ENCODE measurements at regions not wholly inside any gene's neighbourhood (a gene's known extent, or its start where the extent isn't known, plus 50 kb on each side); places are given as distances from the start of the nearest gene placed in this dataset.

- Mint-ChIP-seq H3K4me1 (peaks cover 5% of the 10 kb centered on the region), H3K4me3 (no peak overlapping the region), H3K27me3 (no peaks in the 10 kb centered on the region), H3K36me3 (ENCODE audit: low read depth) (no peaks in the 10 kb centered on the region), H3K27ac (no peak overlapping the region)
- DNase-seq (no peak), ATAC-seq (no peak)
- no peaks in the 10 kb centered on the region for H3K9me3 ChIP-seq (ENCODE audit: control insufficient read depth, low read length, poor library complexity, severe bottlenecking)
Observed at GRCh38 chr6:119461187-119461586, 111.6 kb upstream of the MAN1A1 start.

GRCh38 chr6:119459207-119459974, 109.8 kb upstream of the MAN1A1 start:
- no peaks in the 10 kb centered on the region for H3K36me3 Mint-ChIP-seq (ENCODE audit: low read depth)
- ATAC-seq (no peak), DNase-seq (no peak)
- no peaks in the 10 kb centered on the region for H3K27me3 Mint-ChIP-seq
- H3K4me3 Mint-ChIP-seq = no peak overlapping the region
- H3K9me3 ChIP-seq (ENCODE audit: control insufficient read depth, low read length, poor library complexity, severe bottlenecking) = no peaks in the 10 kb centered on the region
- H3K27ac Mint-ChIP-seq = no peak overlapping the region
- peaks cover 5% of the 10 kb centered on the region for H3K4me1 Mint-ChIP-seq

GRCh38 chr6:119454714-119455113, 105.2 kb upstream of the MAN1A1 start:
- Mint-ChIP-seq H3K4me1 (no peaks in the 10 kb centered on the region), H3K27me3 (no peaks in the 10 kb centered on the region), H3K4me3 (no peak overlapping the region), H3K27ac (no peak overlapping the region), H3K36me3 (ENCODE audit: low read depth) (peaks cover 2% of the 10 kb centered on the region)
- H3K9me3 ChIP-seq (ENCODE audit: control insufficient read depth, low read length, poor library complexity, severe bottlenecking) = no peaks in the 10 kb centered on the region
- DNase-seq (no peak), ATAC-seq (no peak)

DNA sequence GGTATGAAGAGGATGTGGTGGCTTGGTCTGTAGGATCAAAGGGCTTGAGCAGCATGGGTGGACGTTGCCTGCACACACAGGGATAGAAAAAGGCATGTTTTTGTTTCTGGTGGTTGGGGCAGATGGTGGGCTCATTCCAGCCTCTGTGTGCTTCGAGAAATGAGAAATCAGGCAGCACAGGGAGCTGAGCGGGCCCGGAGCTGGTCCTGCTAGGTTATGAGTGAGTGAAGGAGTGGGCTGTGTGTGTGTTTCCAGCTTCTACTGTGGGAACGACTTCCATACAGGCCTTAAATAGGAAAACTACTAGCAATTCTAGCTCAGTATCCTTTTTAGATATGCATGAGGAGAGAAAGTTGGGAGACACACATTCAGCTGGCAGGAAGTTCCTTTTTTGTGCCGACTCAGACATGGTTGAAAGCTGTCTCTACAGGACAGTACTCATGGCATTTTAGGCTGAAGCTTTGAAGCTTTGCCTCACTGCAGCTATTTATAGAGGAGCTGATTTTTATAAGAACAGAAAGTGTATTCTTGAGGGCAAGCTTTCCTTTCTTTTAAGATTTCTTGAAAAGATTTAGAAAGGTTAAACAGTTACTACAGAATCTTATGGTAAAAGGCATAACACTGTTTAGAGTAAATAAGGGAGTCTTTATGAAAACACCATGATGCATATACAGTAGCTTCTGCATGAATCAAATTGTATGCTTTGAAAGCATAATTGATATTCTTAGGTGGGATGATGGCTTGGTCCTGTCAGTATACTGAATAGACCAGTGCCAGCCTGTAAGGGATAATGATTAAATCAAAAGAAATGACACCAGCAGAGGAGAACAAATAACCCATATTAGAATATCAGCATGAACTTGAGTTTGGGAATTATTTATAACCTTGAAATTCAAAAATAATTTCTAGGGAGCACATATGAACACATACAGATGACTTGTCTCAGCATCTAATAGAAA, 104.0 kb upstream of the MAN1A1 start:
- peaks cover 2% of the 10 kb centered on the region for H3K36me3 Mint-ChIP-seq (ENCODE audit: low read depth)
- H3K9me3 ChIP-seq (ENCODE audit: control insufficient read depth, low read length, poor library complexity, severe bottlenecking) = no peaks in the 10 kb centered on the region
- no peaks in the 10 kb centered on the region for H3K4me1 Mint-ChIP-seq
- DNase-seq (no peak), ATAC-seq (no peak)
- no peak overlapping the region for H3K4me3 Mint-ChIP-seq
- no peak overlapping the region for H3K27ac Mint-ChIP-seq
- no peaks in the 10 kb centered on the region for H3K27me3 Mint-ChIP-seq

- no peaks in the 10 kb centered on the region for H3K27me3 Mint-ChIP-seq
- ATAC-seq (no peak), DNase-seq (no peak)
- H3K36me3 Mint-ChIP-seq (ENCODE audit: low read depth) = peaks cover 4% of the 10 kb centered on the region
- no peak overlapping the region for H3K4me3 Mint-ChIP-seq
- H3K4me1 Mint-ChIP-seq = peaks cover 2% of the 10 kb centered on the region
- no peak overlapping the region for H3K27ac Mint-ChIP-seq
- H3K9me3 ChIP-seq (ENCODE audit: control insufficient read depth, low read length, poor library complexity, severe bottlenecking) = no peaks in the 10 kb centered on the region
Observed at GRCh38 chr6:119449331-119450156, 100.0 kb upstream of the MAN1A1 start.

DNA sequence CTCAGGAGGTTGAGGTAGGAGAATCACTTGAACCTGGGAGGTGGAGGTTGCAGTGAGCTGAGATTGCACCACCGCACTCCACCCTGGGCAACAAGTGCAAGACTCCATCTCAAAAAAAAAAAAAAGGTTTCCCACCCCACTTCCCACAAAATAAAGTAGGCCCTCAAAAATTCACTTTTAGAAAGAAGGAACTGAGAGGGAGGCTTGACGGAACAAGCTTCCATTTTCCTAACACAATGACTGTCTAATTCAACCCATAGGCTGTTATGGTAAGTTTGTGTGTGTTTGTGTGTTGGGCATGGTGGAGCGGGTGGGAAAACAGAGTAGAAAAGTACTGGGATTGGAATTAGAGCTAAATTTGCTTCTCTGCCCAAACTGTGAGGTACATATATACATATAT, 98.4 kb upstream of the MAN1A1 start:
- DNase-seq = no peak
- no peaks in the 10 kb centered on the region for H3K9me3 ChIP-seq (ENCODE audit: control insufficient read depth, low read length, poor library complexity, severe bottlenecking)
- no peak overlapping the region for H3K4me3 Mint-ChIP-seq
- no peaks in the 10 kb centered on the region for H3K27me3 Mint-ChIP-seq
- H3K27ac Mint-ChIP-seq = no peak overlapping the region
- H3K36me3 Mint-ChIP-seq (ENCODE audit: low read depth) = peaks cover 2% of the 10 kb centered on the region
- no peak for ATAC-seq
- H3K4me1 Mint-ChIP-seq = peaks cover 2% of the 10 kb centered on the region

- no peak for DNase-seq
- no peaks in the 10 kb centered on the region for H3K27me3 Mint-ChIP-seq
Observed at GRCh38 chr6:119446609-119447008, 97.0 kb upstream of the MAN1A1 start.

GRCh38 chr6:119446115-119446554, 96.6 kb upstream of the MAN1A1 start:
- Mint-ChIP-seq H3K4me1 (peaks cover 4% of the 10 kb centered on the region), H3K27me3 (no peaks in the 10 kb centered on the region), H3K4me3 (no peak overlapping the region), H3K27ac (no peak overlapping the region), H3K36me3 (ENCODE audit: low read depth) (peaks cover 2% of the 10 kb centered on the region)
- no peaks in the 10 kb centered on the region for H3K9me3 ChIP-seq (ENCODE audit: control insufficient read depth, low read length, poor library complexity, severe bottlenecking)
- DNase-seq = no peak
- ATAC-seq = no peak

More at GRCh38 chr6:119446609-119447008, 97.0 kb upstream of the MAN1A1 start:
- peaks cover 2% of the 10 kb centered on the region for H3K36me3 Mint-ChIP-seq (ENCODE audit: low read depth)
- H3K9me3 ChIP-seq (ENCODE audit: control insufficient read depth, low read length, poor library complexity, severe bottlenecking) = no peaks in the 10 kb centered on the region
- no peak overlapping the region for H3K27ac Mint-ChIP-seq
- peaks cover 4% of the 10 kb centered on the region for H3K4me1 Mint-ChIP-seq
- ATAC-seq = no peak
- no peak overlapping the region for H3K4me3 Mint-ChIP-seq

- H3K4me3 Mint-ChIP-seq = no peak overlapping the region
- peaks cover 2% of the 10 kb centered on the region for H3K36me3 Mint-ChIP-seq (ENCODE audit: low read depth)
- no peak overlapping the region for H3K27ac Mint-ChIP-seq
- H3K27me3 Mint-ChIP-seq = no peaks in the 10 kb centered on the region
- DNase-seq (no peak), ATAC-seq (no peak)
- H3K9me3 ChIP-seq (ENCODE audit: control insufficient read depth, low read length, poor library complexity, severe bottlenecking) = no peaks in the 10 kb centered on the region
- peaks cover 4% of the 10 kb centered on the region for H3K4me1 Mint-ChIP-seq
Observed at GRCh38 chr6:119445666-119446065, 96.1 kb upstream of the MAN1A1 start.

DNA sequence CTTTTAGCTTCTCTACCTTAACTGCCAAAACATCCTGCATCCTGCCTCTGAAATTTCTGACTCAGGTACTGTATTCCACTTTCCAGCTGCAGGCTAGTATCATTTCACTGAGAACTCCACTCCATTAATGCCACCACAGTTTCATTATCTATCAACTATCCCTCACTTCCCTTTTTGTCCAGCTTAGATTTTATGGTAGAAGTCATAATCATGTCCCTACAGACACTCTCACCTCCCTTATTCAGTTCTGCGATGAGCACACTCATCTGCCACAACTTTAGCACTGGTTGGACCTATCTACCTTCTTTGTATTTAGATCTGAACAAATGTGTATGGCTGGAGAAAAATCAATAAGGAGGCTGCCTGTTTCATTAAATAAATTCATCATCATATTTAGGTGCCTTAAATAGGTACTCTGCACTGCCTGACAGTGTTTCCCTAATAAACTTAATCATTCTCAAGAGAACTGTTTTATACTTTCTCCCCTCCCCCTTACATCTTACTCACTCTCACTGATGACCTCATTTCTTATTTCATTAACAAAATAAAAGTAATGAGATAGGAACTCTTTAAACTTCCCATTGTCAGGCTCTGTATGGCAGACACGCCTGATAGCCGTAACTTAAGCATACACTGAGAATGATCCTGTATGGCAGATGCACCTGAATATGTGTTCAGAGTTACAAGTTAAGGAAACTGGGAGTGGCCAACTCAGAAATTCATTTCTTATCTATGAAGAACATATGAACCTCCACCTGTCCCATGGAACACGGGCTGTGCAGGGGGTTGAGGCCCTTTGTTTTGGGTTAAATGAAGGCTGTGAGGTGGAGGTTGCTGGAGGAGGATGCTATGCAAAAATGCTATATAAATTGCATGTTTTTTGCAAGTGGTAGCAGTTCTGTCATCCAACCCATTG, 95.3 kb upstream of the MAN1A1 start:
- Mint-ChIP-seq H3K4me3 (no peak overlapping the region), H3K36me3 (ENCODE audit: low read depth) (peaks cover 2% of the 10 kb centered on the region), H3K4me1 (peaks cover 4% of the 10 kb centered on the region), H3K27ac (no peak overlapping the region), H3K27me3 (no peaks in the 10 kb centered on the region)
- DNase-seq (no peak), ATAC-seq (no peak)
- H3K9me3 ChIP-seq (ENCODE audit: control insufficient read depth, low read length, poor library complexity, severe bottlenecking) = no peaks in the 10 kb centered on the region

DNA sequence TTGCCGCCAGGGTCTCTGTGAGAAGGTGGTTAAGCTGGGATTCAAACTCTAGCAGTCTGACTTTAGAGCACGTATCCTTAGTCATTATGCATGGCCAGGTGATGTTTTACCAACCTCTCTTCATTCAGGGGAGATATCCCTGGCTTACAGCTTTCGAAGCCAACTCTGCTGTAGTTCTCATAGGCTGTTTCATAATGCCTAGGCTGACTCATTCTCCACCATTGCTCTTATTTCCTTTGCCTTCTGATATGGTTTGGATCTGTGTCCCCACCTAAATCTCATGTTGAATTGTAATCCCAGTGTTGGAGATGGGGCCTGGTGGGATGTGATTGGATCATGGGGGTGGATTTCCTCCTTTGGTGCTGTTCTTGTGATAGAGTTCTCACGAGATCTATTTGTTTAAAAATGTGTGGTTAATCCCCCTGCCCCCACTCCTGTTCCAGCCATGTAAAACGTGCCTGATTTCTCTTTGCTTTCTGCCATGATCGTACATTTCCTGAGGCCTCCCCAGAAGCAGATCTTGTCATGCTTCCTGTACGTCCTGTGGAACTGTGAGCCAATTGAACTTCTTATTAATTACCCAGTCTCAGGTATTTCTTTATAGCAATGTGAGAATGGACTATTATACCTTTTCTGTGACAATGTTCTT, 94.6 kb upstream of the MAN1A1 start:
- ATAC-seq (no peak), DNase-seq (no peak)
- Mint-ChIP-seq H3K27ac (no peak overlapping the region), H3K4me3 (no peak overlapping the region), H3K27me3 (no peaks in the 10 kb centered on the region), H3K4me1 (peaks cover 4% of the 10 kb centered on the region), H3K36me3 (ENCODE audit: low read depth) (peaks cover 2% of the 10 kb centered on the region)
- H3K9me3 ChIP-seq (ENCODE audit: control insufficient read depth, low read length, poor library complexity, severe bottlenecking) = no peaks in the 10 kb centered on the region

- no peak overlapping the region for H3K27ac Mint-ChIP-seq
- H3K4me1 Mint-ChIP-seq = peaks cover 4% of the 10 kb centered on the region
- H3K9me3 ChIP-seq (ENCODE audit: control insufficient read depth, low read length, poor library complexity, severe bottlenecking) = no peaks in the 10 kb centered on the region
- H3K27me3 Mint-ChIP-seq = no peaks in the 10 kb centered on the region
- DNase-seq (no peak), ATAC-seq (no peak)
- H3K36me3 Mint-ChIP-seq (ENCODE audit: low read depth) = peaks cover 4% of the 10 kb centered on the region
- no peak overlapping the region for H3K4me3 Mint-ChIP-seq
Observed at GRCh38 chr6:119442776-119443184, 93.2 kb upstream of the MAN1A1 start.

Measured in T-helper 17 cell (primary cell).